Adrenal gland (tissue), 9 donors: ENCODE measurements at regions not wholly inside any gene's neighbourhood (a gene's known extent, or its start where the extent isn't known, plus 50 kb on each side); places are given as distances from the start of the nearest gene placed in this dataset.
A peak's percentile ranks its signal among the peaks of the same experiment; 100 is the strongest.

Source experiments
- DNase-seq, 7 donors: peaks; one replicate each; pipeline ENCODE4 v3.0.0-alpha.2; 2019 to 2020
- H3K27ac ChIP-seq, 5 donors: fragments of 200-600 bp; sonication (generic) in 4 of 5; 1 replicate in 3 of 5; 2 replicates in 2 of 5; pipeline versions ENCODE4 v1.5.1 to v1.8.0; 2016 to 2020; ENCODE audit warnings: mild to moderate bottlenecking in 1 of 5
- H3K27me3 ChIP-seq: fragments of 200-600 bp; 2 replicates; pipeline ENCODE4 v1.8.0; 2021
- H3K36me3 ChIP-seq, 2 donors: fragments of 200-600 bp; replicated peaks in 1 of 2; 1 replicate in 1 of 2; 2 replicates in 1 of 2; pipeline versions ENCODE4 v1.5.1 to v1.8.0; 2018 to 2022
- H3K4me1 ChIP-seq, 2 donors: fragments of 200-600 bp; replicated peaks in 1 of 2; 1 replicate in 1 of 2; 2 replicates in 1 of 2; pipeline versions ENCODE4 v1.5.1 to v1.8.0; 2018 to 2021
- H3K4me3 ChIP-seq, 4 donors: fragments of 200-600 bp; sonication (generic) in 3 of 4; one replicate each; pipeline ENCODE4 v1.5.1; 2016 to 2018
- H3K9me3 ChIP-seq, 3 donors: fragments of 200-600 bp; sonication (generic) in 1 of 3; replicated peaks in 1 of 3; 1 replicate in 2 of 3; 2 replicates in 1 of 3; pipeline versions ENCODE4 v1.5.1 to v1.8.0; 2016 to 2021
- CTCF ChIP-seq, 6 experiments: fragments of 450-650 bp in 4 of 6; fragments of 200-600 bp in 2 of 6; sonication (generic) in 1 of 6; IDR thresholded peaks; 1 replicate in 5 of 6; 2 replicates in 1 of 6; pipeline versions ENCODE4 v1.5.1 to v1.8.0; 2016 to 2021; ENCODE audit warnings: antibody characterized with exemption in 6 of 6, mild to moderate bottlenecking in 2 of 6, moderate library complexity in 1 of 6
- POLR2A ChIP-seq, 2 donors: fragments of 450-650 bp; IDR thresholded peaks; one replicate each; pipeline ENCODE4 v1.6.1; 2017; ENCODE audit warnings: antibody characterized with exemption in 2 of 2, mild to moderate bottlenecking in 2 of 2, moderate library complexity in 1 of 2
- WGBS, 4 donors: extraction: QIAGEN DNeasy Blood & Tissue Kit in 2 of 4; methylation state at CpG; one replicate each; pipeline versions ENCODE4 v1.1.5 to v1.1.7; 2013 to 2017; 5-methylcytosine and 5-hydroxymethylcytosine counted together
- intact Hi-C, 2 donors: fragments of 100-400 bp; cut with DNase I; formaldehyde crosslinking; loops; one replicate each; pipeline versions ENCODE4 v1.14.1 to v1.15.0; 2022 to 2023
- donor health status: healthy with polysubstance abuse.
- donor health status: Bipolar disorder and iron deficiency.
- donor health status: DM: yes; HTN: yes; CAD: no.
- donor health status: DM: no; HTN: no; CAD: no.
- donor health status: DM: no; HTN: no; CAD: no.

- Histone ChIP-seq H3K36me3 (no peaks in the 10 kb centered on the region), H3K27ac (no peak overlapping the region), H3K4me1 (no peaks in the 10 kb centered on the region), H3K9me3 (no peaks in the 10 kb centered on the region), H3K4me3 (no peak overlapping the region), H3K27me3 (no peaks in the 10 kb centered on the region)
- no peak for TF ChIP-seq POLR2A (IDR thresholded peaks at IDR 0.05)
- TF ChIP-seq CTCF (IDR thresholded peaks at IDR 0.05): no peak
- intact Hi-C loops: no loop called here
- 74 to 85% (median 77%) methylated on average over 5 of the region's 5 CpGs for WGBS, 4 donors
- no peak for DNase-seq
Measured at GRCh38 chr14:71824816-71825215, 107.4 kb upstream of the RGS6 start.

- Histone ChIP-seq H3K9me3 (peaks cover 0 to 6% (median 0%) of the 10 kb centered on the region in 3 donors), H3K4me3 (no peak overlapping the region), H3K36me3 (no peaks in the 10 kb centered on the region), H3K27me3 (no peaks in the 10 kb centered on the region), H3K4me1 (no peaks in the 10 kb centered on the region), H3K27ac (no peak overlapping the region)
- TF ChIP-seq POLR2A (IDR thresholded peaks at IDR 0.05) (no peak), CTCF (IDR thresholded peaks at IDR 0.05) (no peak)
- peak in 1 of 7 donors; percentile 4 for DNase-seq
- intact Hi-C loops: no loop called here
- 57 to 76% (median 72%) methylated on average over 3 of the region's 3 CpGs for WGBS, 4 donors
Measured at GRCh38 chr14:71833476-71833875, 98.8 kb upstream of the RGS6 start.

- Histone ChIP-seq H3K4me3 (no peak overlapping the region), H3K4me1 (no peaks in the 10 kb centered on the region), H3K27ac (no peak overlapping the region), H3K27me3 (no peaks in the 10 kb centered on the region), H3K9me3 (peaks cover 0 to 6% (median 0%) of the 10 kb centered on the region in 3 donors), H3K36me3 (no peaks in the 10 kb centered on the region)
- DNase-seq: no peak
- TF ChIP-seq CTCF (IDR thresholded peaks at IDR 0.05) (no peak), POLR2A (IDR thresholded peaks at IDR 0.05) (no peak)
- WGBS, 4 donors: 53 to 61% (median 54%) methylated on average over 4 of the region's 4 CpGs
- intact Hi-C loops: no loop called here
Measured at GRCh38 chr14:71834284-71835204, 97.7 kb upstream of the RGS6 start.

- no peaks in the 10 kb centered on the region for H3K4me1 ChIP-seq
- H3K27me3 ChIP-seq: no peaks in the 10 kb centered on the region
- no peaks in the 10 kb centered on the region for H3K36me3 ChIP-seq
- H3K27ac ChIP-seq: no peak overlapping the region
- no peak for DNase-seq
- no peak overlapping the region for H3K4me3 ChIP-seq
- TF ChIP-seq CTCF (IDR thresholded peaks at IDR 0.05) (no peak), POLR2A (IDR thresholded peaks at IDR 0.05) (no peak)
- no peaks in the 10 kb centered on the region for H3K9me3 ChIP-seq
- intact Hi-C loops: loop anchor here in 1 of 2 donors (10.0 kb wide), 2 partner anchors 97 to 717 kb away; no protein-coding TSS in a partner anchor
Measured at GRCh38 chr14:71852181-71852580, 80.0 kb upstream of the RGS6 start.
